Muscle layer of colon (tissue), 2 donors: ENCODE measurements at regions not wholly inside any gene's neighbourhood (a gene's known extent, or its start where the extent isn't known, plus 50 kb on each side); places are given as distances from the start of the nearest gene placed in this dataset.

Experiments used
- H3K27ac ChIP-seq: one replicate; pipeline ENCODE4 v1.7.0; 2013; ENCODE audit warnings: low read depth, mild to moderate bottlenecking, low read length, moderate library complexity
- H3K27me3 ChIP-seq, 2 donors: one replicate each; pipeline ENCODE4 v1.7.0; 2013; ENCODE audit warnings: low read length in 2 of 2, mild to moderate bottlenecking in 2 of 2; ENCODE audit not compliant: insufficient read depth in 2 of 2, control insufficient read depth in 1 of 2
- H3K36me3 ChIP-seq: one replicate; pipeline ENCODE4 v1.7.0; 2013; ENCODE audit warnings: mild to moderate bottlenecking, low read length; ENCODE audit not compliant: insufficient read depth
- H3K4me1 ChIP-seq: one replicate; pipeline ENCODE4 v1.7.0; 2013; ENCODE audit warnings: mild to moderate bottlenecking, low read length; ENCODE audit not compliant: insufficient read depth
- H3K4me3 ChIP-seq, 2 donors: one replicate each; pipeline ENCODE4 v1.7.0; 2013; ENCODE audit warnings: low read length in 2 of 2, low read depth in 1 of 2, mild to moderate bottlenecking in 1 of 2, moderate library complexity in 1 of 2
- H3K9ac ChIP-seq: one replicate; pipeline ENCODE4 v1.7.0; 2013; ENCODE audit warnings: low read length
- H3K9me3 ChIP-seq: one replicate; pipeline ENCODE4 v1.7.0; 2013; ENCODE audit warnings: mild to moderate bottlenecking, low read length
- donor health status: abdominal sarcoma.
- donor health status: Adenocarcinoma of cecum.

DNA sequence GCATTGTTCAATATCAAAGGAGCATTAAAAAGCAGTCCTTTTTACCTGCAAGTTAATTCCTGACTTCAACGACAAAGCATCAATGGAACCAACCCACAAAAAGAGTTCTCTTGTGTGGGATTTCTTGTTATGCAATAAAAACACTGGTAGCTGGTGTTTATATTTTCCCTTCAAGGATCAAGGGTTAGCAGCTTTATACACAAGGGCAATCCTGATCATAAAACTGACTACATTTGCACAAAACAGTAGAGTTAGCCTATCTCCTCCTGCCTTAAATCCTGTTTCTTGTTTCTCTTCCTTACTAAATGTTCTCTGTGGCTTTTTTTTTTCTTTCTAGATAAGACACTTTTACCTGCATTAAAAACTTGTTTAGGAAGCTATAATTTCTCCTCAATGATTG is 306.4 kb downstream of the SLCO4C1 start:
- Histone ChIP-seq H3K9me3 (no peaks in the 10 kb centered on the region), H3K27ac (no peak overlapping the region), H3K36me3 (no peaks in the 10 kb centered on the region), H3K4me1 (no peaks in the 10 kb centered on the region), H3K27me3 (no peaks in the 10 kb centered on the region), H3K4me3 (no peak overlapping the region), H3K9ac (no peak overlapping the region)

DNA sequence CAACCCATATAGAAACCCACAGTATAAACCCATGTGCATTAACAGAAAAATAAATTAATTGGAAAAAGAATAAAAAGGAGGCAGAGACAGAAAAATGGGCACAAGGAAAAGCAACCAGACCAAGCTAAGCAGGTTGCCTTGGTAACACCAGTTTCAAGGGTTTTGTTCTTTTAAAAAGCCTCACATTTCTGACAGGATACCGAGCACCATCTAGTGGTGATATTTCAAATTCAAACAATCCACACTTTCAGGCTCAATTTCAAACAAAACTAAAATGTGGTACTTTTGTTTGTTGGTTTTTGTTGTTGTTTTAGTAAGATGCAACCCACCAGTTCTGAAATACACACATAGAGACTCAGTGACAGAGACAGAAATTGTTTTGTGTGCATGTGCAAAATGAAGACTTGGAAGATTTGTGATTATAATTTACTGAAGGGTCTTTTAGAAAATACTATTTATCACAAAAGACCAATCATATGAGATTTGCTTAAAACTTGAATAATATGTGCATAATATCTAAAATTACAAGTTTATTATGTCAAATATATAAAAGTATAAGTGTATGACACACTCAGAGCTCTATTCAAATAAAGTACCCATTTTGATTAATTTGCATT is 318.2 kb downstream of the SLCO4C1 start:
- H3K27ac ChIP-seq: no peak overlapping the region
- H3K9me3 ChIP-seq: no peaks in the 10 kb centered on the region
- H3K4me3 ChIP-seq: no peak overlapping the region
- H3K9ac ChIP-seq: no peak overlapping the region
- no peaks in the 10 kb centered on the region for H3K4me1 ChIP-seq
- no peaks in the 10 kb centered on the region for H3K36me3 ChIP-seq
- no peaks in the 10 kb centered on the region for H3K27me3 ChIP-seq

DNA sequence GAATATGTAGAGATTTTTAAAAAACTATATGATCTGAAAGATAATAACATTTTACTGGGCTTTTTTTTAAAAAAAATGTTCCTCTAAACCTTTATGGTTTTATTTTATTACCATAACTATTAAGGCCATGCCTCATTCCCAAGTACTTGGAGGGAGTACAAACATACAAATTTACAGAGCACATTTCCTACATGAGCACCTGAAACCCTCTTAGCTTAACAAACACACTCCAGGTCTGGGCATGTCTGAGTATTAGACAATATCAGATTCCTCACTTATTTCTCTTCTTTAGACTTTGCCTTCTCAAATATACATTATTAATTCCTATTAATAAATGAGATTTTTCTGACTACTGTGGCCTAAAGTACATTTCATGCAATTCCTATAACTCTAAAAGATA is 319.2 kb downstream of the SLCO4C1 start:
- Histone ChIP-seq H3K27me3 (no peaks in the 10 kb centered on the region), H3K9me3 (no peaks in the 10 kb centered on the region), H3K36me3 (no peaks in the 10 kb centered on the region), H3K9ac (no peak overlapping the region), H3K27ac (no peak overlapping the region), H3K4me3 (no peak overlapping the region), H3K4me1 (no peaks in the 10 kb centered on the region)

DNA sequence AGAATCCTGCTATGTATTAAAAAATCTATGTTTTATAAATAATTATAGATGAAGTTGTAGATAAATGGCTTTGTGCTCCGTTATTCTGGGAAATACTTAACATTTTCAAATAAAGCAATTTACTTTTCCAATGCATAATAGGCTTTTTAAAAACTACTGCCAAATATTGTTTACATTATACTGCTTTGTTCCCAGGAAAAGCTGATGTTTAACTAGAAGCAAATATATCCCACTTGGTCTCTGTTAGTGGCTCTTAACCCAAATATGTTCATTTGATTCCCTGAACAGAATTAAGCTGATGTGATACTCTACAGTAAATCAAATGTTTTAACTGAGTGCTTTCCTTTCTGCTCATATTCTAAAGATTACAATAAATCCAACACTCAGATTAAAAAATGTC is 326.3 kb downstream of the SLCO4C1 start:
- no peaks in the 10 kb centered on the region for H3K27me3 ChIP-seq
- no peaks in the 10 kb centered on the region for H3K36me3 ChIP-seq
- no peak overlapping the region for H3K9ac ChIP-seq
- H3K27ac ChIP-seq: no peak overlapping the region
- no peaks in the 10 kb centered on the region for H3K9me3 ChIP-seq
- H3K4me1 ChIP-seq: no peaks in the 10 kb centered on the region
- no peak overlapping the region for H3K4me3 ChIP-seq

DNA sequence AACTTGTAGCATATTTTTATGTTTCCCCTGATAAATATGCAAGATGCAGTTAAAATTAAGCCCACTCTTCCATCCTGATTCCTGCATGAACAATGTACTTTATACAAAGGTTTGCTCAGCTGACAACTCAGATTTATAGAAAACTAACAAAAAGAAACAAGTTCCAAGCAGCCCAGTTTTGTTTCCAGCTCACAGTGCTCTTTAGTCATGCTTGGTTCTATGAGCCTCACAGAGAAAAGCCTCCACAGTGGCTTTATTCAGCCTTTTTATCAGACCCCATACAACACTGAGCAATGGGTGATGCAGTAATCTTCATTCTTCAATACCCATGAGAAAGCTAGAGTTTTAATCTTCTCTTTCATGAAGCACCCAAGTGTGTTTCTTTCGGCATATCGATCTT is 329.6 kb downstream of the SLCO4C1 start:
- Histone ChIP-seq H3K36me3 (no peaks in the 10 kb centered on the region), H3K9ac (no peak overlapping the region), H3K27ac (no peak overlapping the region), H3K4me1 (no peaks in the 10 kb centered on the region), H3K4me3 (no peak overlapping the region), H3K27me3 (no peaks in the 10 kb centered on the region), H3K9me3 (no peaks in the 10 kb centered on the region)

DNA sequence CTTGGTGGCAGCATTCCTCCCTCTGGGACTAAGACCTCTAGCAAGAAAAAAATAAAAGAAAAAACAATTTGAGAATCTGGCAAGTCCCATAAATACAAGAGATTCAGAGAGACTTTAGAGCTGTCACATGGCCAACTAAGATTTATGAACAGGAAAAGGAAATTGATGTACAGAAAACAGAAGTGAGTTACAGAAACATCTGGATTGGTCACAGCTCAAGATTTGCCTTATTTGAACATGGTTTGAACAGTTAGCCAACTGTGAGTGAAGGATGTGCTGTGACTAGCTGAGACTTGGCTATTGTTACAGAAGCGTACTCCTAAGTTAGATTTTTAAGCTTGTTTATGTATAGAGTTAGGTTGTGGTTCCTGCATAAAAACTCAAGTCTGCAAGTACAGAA is 340.2 kb downstream of the SLCO4C1 start:
- Histone ChIP-seq H3K9me3 (no peaks in the 10 kb centered on the region), H3K27me3 (no peaks in the 10 kb centered on the region), H3K9ac (no peak overlapping the region), H3K4me1 (no peaks in the 10 kb centered on the region), H3K36me3 (no peaks in the 10 kb centered on the region), H3K27ac (no peak overlapping the region), H3K4me3 (no peak overlapping the region)

DNA sequence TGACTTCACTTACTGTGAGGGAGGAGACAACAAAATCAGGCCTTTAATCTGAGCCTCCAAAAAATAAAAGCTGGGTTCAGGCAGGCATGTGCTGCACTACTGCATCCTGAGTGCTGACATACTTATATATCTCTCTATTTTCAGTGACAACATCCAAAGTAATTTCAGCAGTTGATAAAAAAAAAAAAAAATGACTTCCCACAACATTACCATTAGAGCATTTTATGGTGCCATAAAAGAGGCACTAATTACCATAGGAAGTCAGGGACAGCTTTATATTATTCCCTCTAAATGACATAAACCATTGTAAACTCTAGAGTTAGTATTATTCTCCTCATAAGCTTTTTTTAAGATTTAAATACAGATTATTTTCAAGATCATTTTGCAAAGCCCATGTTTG is 346.1 kb downstream of the SLCO4C1 start:
- no peak overlapping the region for H3K27ac ChIP-seq
- H3K9ac ChIP-seq: no peak overlapping the region
- H3K9me3 ChIP-seq: no peaks in the 10 kb centered on the region
- no peak overlapping the region for H3K4me3 ChIP-seq
- no peaks in the 10 kb centered on the region for H3K36me3 ChIP-seq
- H3K27me3 ChIP-seq: no peaks in the 10 kb centered on the region
- H3K4me1 ChIP-seq: no peaks in the 10 kb centered on the region

DNA sequence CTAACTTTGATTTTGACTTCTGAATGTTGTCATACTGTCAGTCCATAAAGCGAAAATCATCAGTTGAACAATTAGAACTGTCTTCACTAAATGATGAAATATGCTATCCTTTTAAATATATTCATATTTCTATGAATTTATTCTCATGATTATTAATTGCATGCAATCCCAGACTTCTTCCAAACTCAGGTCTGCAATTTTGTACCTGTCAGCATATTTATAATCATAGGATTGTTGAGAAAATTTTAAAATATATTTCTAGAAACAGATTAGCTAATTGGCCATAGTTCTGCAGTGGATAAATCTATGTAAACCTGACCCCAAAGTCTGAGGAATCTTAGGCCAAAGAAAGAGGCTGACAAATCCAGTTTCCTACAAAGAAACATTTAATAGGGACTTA is 347.5 kb downstream of the SLCO4C1 start:
- H3K9me3 ChIP-seq: no peaks in the 10 kb centered on the region
- H3K9ac ChIP-seq: no peak overlapping the region
- no peaks in the 10 kb centered on the region for H3K36me3 ChIP-seq
- H3K27ac ChIP-seq: no peak overlapping the region
- H3K4me1 ChIP-seq: no peaks in the 10 kb centered on the region
- no peak overlapping the region for H3K4me3 ChIP-seq
- H3K27me3 ChIP-seq: no peaks in the 10 kb centered on the region

DNA sequence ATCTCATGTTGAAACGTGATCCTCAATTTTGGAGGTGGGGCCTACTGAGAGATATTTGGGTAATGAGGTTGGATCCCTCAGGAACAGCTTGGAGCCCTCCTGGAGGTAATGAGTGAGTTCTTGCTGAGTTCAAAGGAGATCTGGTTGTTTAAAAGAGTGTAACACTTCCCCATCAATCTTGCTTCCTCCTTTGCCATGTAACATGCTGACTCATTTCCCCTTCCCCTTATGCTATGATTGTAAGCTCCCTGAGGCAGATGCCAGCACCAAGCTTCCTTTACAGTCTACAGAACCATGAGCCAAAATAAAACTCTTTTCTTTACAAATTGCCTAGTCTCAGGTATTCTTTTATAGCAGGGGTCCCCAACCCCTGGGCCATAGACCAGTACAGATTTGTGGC is 352.3 kb downstream of the SLCO4C1 start:
- no peaks in the 10 kb centered on the region for H3K36me3 ChIP-seq
- H3K27me3 ChIP-seq: no peaks in the 10 kb centered on the region
- H3K27ac ChIP-seq: no peak overlapping the region
- H3K4me1 ChIP-seq: no peaks in the 10 kb centered on the region
- no peaks in the 10 kb centered on the region for H3K9me3 ChIP-seq
- no peak overlapping the region for H3K9ac ChIP-seq
- no peak overlapping the region for H3K4me3 ChIP-seq

DNA sequence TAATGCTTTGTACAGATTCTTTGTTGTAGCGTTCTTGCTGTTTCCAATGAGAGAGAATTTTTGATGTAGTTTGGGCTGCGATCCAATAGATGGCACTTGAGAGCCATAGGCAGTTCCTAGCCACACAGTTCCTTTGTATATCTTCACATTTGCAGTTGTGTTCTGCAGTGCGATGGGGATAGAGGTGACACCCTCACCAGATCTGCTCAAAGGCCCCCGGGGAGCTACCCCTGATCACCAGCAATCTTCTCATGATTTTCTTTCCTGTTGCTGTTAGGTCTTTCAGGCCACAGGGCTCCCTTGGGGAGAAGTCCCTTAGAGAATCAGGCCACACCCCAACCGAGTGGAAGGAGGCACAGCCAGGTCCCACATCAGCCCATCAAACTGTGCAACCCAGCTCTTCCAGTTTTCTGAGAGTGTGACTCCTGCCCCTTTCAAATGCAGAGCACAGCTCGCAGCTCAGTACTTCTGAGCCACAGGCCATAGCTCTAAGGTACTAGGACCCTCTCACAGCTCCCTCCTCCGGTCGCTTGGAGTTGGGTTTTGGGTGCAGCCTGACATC is 353.7 kb downstream of the SLCO4C1 start:
- Histone ChIP-seq H3K4me3 (no peak overlapping the region), H3K36me3 (no peaks in the 10 kb centered on the region), H3K27ac (no peak overlapping the region)

DNA sequence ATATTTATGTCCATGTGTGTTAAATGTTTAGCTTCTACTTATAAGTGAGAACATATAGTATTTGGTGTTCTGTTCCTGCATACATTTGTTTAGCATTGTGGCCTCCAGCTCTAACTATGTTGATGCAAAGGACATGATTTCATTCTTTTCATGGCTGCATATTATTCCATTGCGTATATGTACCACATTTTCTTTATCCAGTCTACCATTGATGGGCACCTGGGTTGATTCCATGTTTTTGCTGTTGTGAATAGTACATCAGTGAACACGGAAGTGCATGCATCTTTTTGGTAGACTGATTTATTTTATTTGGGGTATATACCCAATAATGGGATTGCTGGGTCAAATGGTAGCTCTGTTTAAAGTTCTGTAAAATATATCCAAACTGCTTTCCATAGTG is 359.0 kb downstream of the SLCO4C1 start:
- H3K36me3 ChIP-seq: no peaks in the 10 kb centered on the region
- H3K9me3 ChIP-seq: no peaks in the 10 kb centered on the region
- no peaks in the 10 kb centered on the region for H3K27me3 ChIP-seq
- no peak overlapping the region for H3K4me3 ChIP-seq
- no peak overlapping the region for H3K27ac ChIP-seq
- no peaks in the 10 kb centered on the region for H3K4me1 ChIP-seq
- no peak overlapping the region for H3K9ac ChIP-seq

More for the DNA sequence above, 353.7 kb downstream of the SLCO4C1 start:
- H3K4me1 ChIP-seq: no peaks in the 10 kb centered on the region
- no peaks in the 10 kb centered on the region for H3K9me3 ChIP-seq
- no peaks in the 10 kb centered on the region for H3K27me3 ChIP-seq
- no peak overlapping the region for H3K9ac ChIP-seq

DNA sequence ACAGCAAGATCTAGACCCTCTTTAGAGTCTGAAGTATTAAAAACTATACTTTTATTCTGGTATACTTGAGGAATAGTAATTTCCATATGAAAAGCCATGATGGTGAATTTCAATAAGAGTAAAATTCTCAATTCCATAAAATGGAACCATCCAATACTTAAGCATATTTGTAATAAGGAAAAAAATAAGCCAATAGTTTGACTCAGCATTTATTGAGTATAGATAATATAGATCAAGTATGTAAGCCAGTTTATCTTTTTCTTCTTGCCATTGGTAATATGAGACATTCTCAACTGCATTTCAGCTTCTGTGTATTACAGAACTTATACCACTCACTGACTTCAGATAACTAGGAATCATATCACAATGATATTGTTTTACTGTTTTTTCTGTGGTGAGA is 361.0 kb downstream of the SLCO4C1 start:
- H3K9ac ChIP-seq: no peak overlapping the region
- no peaks in the 10 kb centered on the region for H3K36me3 ChIP-seq
- no peaks in the 10 kb centered on the region for H3K4me1 ChIP-seq
- H3K4me3 ChIP-seq: no peak overlapping the region
- no peaks in the 10 kb centered on the region for H3K27me3 ChIP-seq
- H3K9me3 ChIP-seq: no peaks in the 10 kb centered on the region
- H3K27ac ChIP-seq: no peak overlapping the region
